ENCODE measurements at regions not wholly inside any gene's neighbourhood (a gene's known extent, or its start where the extent isn't known, plus 50 kb on each side); places are given as distances from the start of the nearest gene placed in this dataset.
A peak's percentile ranks its signal among the peaks of the same experiment; 100 is the strongest.

GRCh38 chr3:81354119-81354518 lies 407.3 kb downstream of the GBE1 start:
- no peak for TF ChIP-seq CTCF (IDR thresholded peaks at IDR 0.05)

GRCh38 chr3:81352867-81353266 lies 408.6 kb downstream of the GBE1 start:
- peak; percentile 47 for TF ChIP-seq CTCF (IDR thresholded peaks at IDR 0.05)

GRCh38 chr3:81349816-81350340 lies 411.6 kb downstream of the GBE1 start:
- TF ChIP-seq CTCF (IDR thresholded peaks at IDR 0.05) = no peak

- TF ChIP-seq CTCF (IDR thresholded peaks at IDR 0.05) = peak; percentile 88
Observed at GRCh38 chr3:81339040-81339845, 422.2 kb downstream of the GBE1 start.

GRCh38 chr3:81336470-81336869 lies 425.0 kb downstream of the GBE1 start:
- TF ChIP-seq CTCF (IDR thresholded peaks at IDR 0.05) = no peak

GRCh38 chr3:81326245-81326644 lies 435.2 kb downstream of the GBE1 start:
- no peak for TF ChIP-seq CTCF (IDR thresholded peaks at IDR 0.05)

- TF ChIP-seq CTCF (IDR thresholded peaks at IDR 0.05) = no peak
Observed at GRCh38 chr3:81320862-81321261, 440.6 kb downstream of the GBE1 start.
